OCI-LY3 (cell line): ENCODE measurements at regions not wholly inside any gene's neighbourhood (a gene's known extent, or its start where the extent isn't known, plus 50 kb on each side); places are given as distances from the start of the nearest gene placed in this dataset.

Experiments
- H2AFZ ChIP-seq: fragments of 200-600, 300-600 bp; shearing (Covaris generic); 2 replicates; pipeline ENCODE4 v1.6.0; 2014; ENCODE audit warnings: antibody characterized with exemption, low read depth, low read length
- H3K27ac ChIP-seq: fragments of 200-600, 300-600 bp; sonication (generic); 2 replicates; pipeline ENCODE4 v1.5.1; 2014; ENCODE audit warnings: mild to moderate bottlenecking, low read length, moderate library complexity, mixed read lengths
- H3K27me3 ChIP-seq: fragments of 200-600, 300-600 bp; sonication (generic); 2 replicates; pipeline ENCODE4 v1.6.1; 2014; ENCODE audit warnings: low read depth, low read length, mixed read lengths
- H3K36me3 ChIP-seq: fragments of 200-600, 300-600 bp; sonication (generic); replicated peaks from 2 replicates; pipeline ENCODE3; 2014; ENCODE audit warnings: low read depth, low read length, mixed read lengths
- H3K4me1 ChIP-seq: fragments of 300-600, 200-600 bp; sonication (generic); 2 replicates; pipeline ENCODE4 v1.6.1; 2014; ENCODE audit warnings: low read length, mixed read lengths
- H3K4me2 ChIP-seq: fragments of 200-600, 300-600 bp; sonication (generic); 2 replicates; pipeline ENCODE4 v1.6.1; 2014; ENCODE audit warnings: low read length, mixed read lengths
- H3K4me3 ChIP-seq: fragments of 300-600, 200-600 bp; sonication (generic); 2 replicates; pipeline ENCODE4 v1.5.1; 2014; ENCODE audit warnings: antibody characterized with exemption, mild to moderate bottlenecking, low read length, moderate library complexity
- H3K79me2 ChIP-seq: fragments of 300-600, 200-600 bp; shearing (Covaris generic); 2 replicates; pipeline ENCODE4 v1.6.1; 2014; ENCODE audit warnings: mild to moderate bottlenecking, low read length, mixed read lengths
- H3K9ac ChIP-seq: fragments of 300-600, 200-600 bp; shearing (Covaris generic); 2 replicates; pipeline ENCODE4 v1.6.0; 2014; ENCODE audit warnings: mild to moderate bottlenecking, low read length, moderate library complexity
- H3K9me3 ChIP-seq: fragments of 200-600, 300-600 bp; shearing (Covaris generic); 2 replicates; pipeline ENCODE4 v1.6.1; 2014; ENCODE audit warnings: low read length, mixed read lengths; ENCODE audit not compliant: insufficient read depth
- H4K20me1 ChIP-seq: fragments of 200-600, 300-600 bp; sonication (generic); 2 replicates; pipeline ENCODE4 v1.6.1; 2016; ENCODE audit warnings: low read length, mixed read lengths; ENCODE audit not compliant: insufficient read depth
- EZH2phosphoT487 ChIP-seq: fragments of 200-600 bp; shearing (Covaris generic); IDR thresholded peaks from 2 replicates; pipeline ENCODE4 v1.6.1; 2018; ENCODE audit warnings: antibody characterized with exemption, mixed run types, low read depth
- TF ChIP-seq, protein P1 (sequence below): fragments of 200-600, 300-600 bp; sonication (generic); IDR thresholded peaks from 2 replicates; pipeline ENCODE4 v1.5.1; 2014; ENCODE audit warnings: antibody characterized with exemption, low read length, low read depth

DNA sequence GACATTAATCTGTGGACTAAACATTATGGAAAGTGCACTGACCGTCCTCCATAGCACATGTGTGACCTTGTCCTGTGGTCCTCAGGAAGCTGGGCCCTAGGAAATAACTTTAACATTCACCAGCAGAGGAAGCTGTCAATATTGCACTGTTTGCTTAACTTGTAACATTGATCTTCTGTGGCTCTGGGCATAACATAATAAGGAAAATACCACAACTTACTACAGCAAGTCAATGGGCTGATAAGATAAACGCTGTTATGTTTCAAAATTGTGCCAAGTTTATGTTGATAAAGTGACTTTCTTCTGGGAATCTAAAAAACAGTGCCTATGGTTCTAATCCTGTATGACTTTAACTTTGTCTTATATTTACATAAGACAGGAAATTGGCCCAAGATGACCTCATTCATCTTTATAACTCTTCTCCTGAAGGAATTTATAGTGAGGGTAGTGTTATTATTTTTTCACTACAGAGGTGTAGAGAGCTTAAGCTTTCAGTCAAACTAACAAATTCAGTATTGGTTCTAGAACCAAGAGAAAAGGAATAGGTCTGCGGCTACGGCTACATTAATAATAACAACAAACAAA is 113.7 kb upstream of the MAP4K3 start:
- H3K79me2 ChIP-seq: no peaks in the 10 kb centered on the region
- no peaks in the 10 kb centered on the region for H3K9me3 ChIP-seq
- H3K27ac ChIP-seq: no peak overlapping the region
- H3K36me3 ChIP-seq: no peaks in the 10 kb centered on the region
- H4K20me1 ChIP-seq: no peaks in the 10 kb centered on the region
- H3K4me3 ChIP-seq: no peak overlapping the region
- peaks cover 48% of the 10 kb centered on the region for H3K27me3 ChIP-seq
- H3K9ac ChIP-seq: no peak overlapping the region
- no peak overlapping the region for H3K4me2 ChIP-seq
- H3K4me1 ChIP-seq: no peaks in the 10 kb centered on the region
- TF ChIP-seq, protein P1, sequence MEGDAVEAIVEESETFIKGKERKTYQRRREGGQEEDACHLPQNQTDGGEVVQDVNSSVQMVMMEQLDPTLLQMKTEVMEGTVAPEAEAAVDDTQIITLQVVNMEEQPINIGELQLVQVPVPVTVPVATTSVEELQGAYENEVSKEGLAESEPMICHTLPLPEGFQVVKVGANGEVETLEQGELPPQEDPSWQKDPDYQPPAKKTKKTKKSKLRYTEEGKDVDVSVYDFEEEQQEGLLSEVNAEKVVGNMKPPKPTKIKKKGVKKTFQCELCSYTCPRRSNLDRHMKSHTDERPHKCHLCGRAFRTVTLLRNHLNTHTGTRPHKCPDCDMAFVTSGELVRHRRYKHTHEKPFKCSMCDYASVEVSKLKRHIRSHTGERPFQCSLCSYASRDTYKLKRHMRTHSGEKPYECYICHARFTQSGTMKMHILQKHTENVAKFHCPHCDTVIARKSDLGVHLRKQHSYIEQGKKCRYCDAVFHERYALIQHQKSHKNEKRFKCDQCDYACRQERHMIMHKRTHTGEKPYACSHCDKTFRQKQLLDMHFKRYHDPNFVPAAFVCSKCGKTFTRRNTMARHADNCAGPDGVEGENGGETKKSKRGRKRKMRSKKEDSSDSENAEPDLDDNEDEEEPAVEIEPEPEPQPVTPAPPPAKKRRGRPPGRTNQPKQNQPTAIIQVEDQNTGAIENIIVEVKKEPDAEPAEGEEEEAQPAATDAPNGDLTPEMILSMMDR: no peak
- TF ChIP-seq EZH2phosphoT487: no peak
- no peak overlapping the region for H2AFZ ChIP-seq

DNA sequence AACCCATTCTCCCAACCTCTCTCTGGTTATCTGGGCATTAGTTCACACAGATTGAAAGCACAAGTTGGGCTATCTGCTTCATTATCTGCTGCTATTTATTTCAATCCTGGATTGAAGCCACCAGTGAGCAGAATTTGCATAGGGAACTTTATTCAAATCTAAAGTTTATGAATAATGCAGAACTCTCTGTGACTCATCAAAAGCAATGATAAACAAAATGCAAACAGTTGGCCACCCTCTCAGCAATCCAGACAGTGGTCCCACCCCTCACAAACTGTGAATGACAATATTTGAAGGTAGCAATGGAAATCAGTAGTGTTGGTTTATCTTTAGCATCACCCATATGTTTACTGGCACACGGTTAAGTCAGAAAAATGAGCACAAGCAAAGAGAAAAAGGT is 106.8 kb upstream of the TMEM178A start:
- peaks cover 6% of the 10 kb centered on the region; the same call in 1 of the 2 replicates for H3K27me3 ChIP-seq
- H3K4me2 ChIP-seq: no peak overlapping the region
- H3K4me3 ChIP-seq: no peak overlapping the region
- H3K9ac ChIP-seq: no peak overlapping the region
- no peak overlapping the region for H3K27ac ChIP-seq
- H3K79me2 ChIP-seq: no peaks in the 10 kb centered on the region
- TF ChIP-seq EZH2phosphoT487: no peak
- TF ChIP-seq, protein P1: no peak
- no peaks in the 10 kb centered on the region for H3K36me3 ChIP-seq
- no peaks in the 10 kb centered on the region for H4K20me1 ChIP-seq
- 0 out of 2 replicates have a peak, but pooled peaks cover 10% of the 10 kb centered on the region for H3K9me3 ChIP-seq
- H2AFZ ChIP-seq: no peak overlapping the region
- no peaks in the 10 kb centered on the region for H3K4me1 ChIP-seq

DNA sequence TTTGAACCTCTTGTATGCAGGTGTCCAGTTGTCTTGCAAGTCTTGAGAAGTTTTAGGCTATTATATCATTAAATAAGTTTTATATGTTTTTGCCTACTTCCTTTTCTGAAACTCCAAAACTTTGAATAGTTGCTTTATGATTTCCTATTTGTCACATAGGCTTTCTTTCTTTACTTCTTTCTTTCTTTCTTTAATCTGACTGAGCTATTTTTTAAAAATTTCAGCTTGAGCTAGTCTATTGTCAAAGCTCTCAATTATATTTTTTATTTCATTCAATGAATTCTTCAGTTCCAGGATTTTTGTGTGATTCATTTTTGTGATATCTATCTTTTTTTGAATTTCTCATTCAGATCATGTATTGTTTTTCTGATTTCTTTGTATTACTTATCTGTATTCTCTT is 102.1 kb upstream of the TMEM178A start:
- Histone ChIP-seq H2AFZ (no peak overlapping the region), H3K27ac (no peak overlapping the region)

DNA sequence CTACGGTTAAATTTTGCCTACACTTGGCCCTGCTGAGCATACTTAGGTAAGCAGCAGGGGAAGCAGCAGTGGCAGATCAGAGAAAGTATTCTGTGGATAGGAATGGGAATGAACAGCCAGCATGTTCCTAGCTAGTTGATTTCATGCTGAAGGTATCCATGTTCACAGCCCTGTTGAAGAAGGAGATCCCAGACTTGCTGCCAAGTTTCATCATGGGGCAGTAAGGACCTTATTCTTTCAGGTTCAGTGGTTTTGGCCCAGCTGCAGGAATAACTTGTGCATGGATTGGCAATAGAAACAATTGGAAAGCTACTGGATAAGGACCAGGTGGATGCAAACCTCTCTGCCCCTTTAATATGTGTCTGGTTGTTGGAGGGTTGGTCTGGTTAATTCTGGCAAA is 98.2 kb upstream of the TMEM178A start:
- Histone ChIP-seq H3K4me2 (no peak overlapping the region), H3K4me3 (no peak overlapping the region), H2AFZ (no peak overlapping the region), H3K4me1 (no peaks in the 10 kb centered on the region), H3K27ac (no peak overlapping the region), H3K79me2 (no peaks in the 10 kb centered on the region), H3K9me3 (0 out of 2 replicates have a peak, but pooled peaks cover 9% of the 10 kb centered on the region), H4K20me1 (no peaks in the 10 kb centered on the region), H3K36me3 (no peaks in the 10 kb centered on the region), H3K9ac (no peak overlapping the region), H3K27me3 (peaks cover 13% of the 10 kb centered on the region)
- TF ChIP-seq, protein P1: no peak
- TF ChIP-seq EZH2phosphoT487: no peak

More for the DNA sequence above, 102.1 kb upstream of the TMEM178A start:
- Histone ChIP-seq H3K79me2 (no peaks in the 10 kb centered on the region), H3K4me1 (no peaks in the 10 kb centered on the region), H3K27me3 (peaks cover 6% of the 10 kb centered on the region; the same call in 1 of the 2 replicates), H3K9me3 (0 out of 2 replicates have a peak, but pooled peaks cover 12% of the 10 kb centered on the region), H4K20me1 (no peaks in the 10 kb centered on the region), H3K9ac (no peak overlapping the region), H3K4me2 (no peak overlapping the region), H3K4me3 (no peak overlapping the region), H3K36me3 (no peaks in the 10 kb centered on the region)
- TF ChIP-seq, protein P1: no peak
- TF ChIP-seq EZH2phosphoT487: no peak
